ENCODE measurements at regions not wholly inside any gene's neighbourhood (a gene's known extent, or its start where the extent isn't known, plus 50 kb on each side); places are given as distances from the start of the nearest gene placed in this dataset.

DNA sequence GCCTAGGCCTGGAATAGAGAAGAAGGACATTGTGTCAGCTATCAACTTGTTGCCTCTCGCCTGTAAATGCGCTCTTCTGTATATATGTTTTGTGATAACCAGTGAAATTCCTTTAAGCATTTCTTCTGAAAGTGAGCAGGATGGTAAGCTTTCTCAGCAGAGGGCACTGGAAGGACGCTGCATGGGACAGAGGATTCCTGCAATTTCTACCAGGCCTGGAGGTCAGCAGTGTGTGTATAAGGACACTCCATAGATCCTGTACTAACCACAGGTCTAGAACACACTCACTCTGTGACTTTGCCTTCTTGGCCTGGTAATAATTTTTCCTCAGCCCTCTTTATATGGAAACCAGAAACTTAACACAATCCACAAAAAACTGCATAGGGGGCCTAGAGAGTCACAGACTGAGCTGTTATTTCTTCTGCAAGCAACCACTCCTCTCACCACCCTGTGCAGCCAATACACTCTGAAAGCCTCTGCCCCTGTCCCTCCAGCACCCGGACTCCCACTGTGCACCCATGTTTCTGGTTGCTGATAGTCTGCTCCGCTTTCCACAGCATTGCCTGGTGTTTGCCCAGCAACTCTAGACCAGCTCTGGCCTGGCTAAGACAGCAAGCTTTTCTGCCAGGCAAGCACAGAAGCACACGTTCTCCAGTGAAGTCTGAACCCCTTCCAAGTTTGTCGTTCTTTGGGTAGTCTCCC is 94.0 kb upstream of the RMST start:
- TF ChIP-seq, protein P1, sequence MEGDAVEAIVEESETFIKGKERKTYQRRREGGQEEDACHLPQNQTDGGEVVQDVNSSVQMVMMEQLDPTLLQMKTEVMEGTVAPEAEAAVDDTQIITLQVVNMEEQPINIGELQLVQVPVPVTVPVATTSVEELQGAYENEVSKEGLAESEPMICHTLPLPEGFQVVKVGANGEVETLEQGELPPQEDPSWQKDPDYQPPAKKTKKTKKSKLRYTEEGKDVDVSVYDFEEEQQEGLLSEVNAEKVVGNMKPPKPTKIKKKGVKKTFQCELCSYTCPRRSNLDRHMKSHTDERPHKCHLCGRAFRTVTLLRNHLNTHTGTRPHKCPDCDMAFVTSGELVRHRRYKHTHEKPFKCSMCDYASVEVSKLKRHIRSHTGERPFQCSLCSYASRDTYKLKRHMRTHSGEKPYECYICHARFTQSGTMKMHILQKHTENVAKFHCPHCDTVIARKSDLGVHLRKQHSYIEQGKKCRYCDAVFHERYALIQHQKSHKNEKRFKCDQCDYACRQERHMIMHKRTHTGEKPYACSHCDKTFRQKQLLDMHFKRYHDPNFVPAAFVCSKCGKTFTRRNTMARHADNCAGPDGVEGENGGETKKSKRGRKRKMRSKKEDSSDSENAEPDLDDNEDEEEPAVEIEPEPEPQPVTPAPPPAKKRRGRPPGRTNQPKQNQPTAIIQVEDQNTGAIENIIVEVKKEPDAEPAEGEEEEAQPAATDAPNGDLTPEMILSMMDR (IDR thresholded peaks at IDR 0.05) = no peak
- TF ChIP-seq, protein P2, sequence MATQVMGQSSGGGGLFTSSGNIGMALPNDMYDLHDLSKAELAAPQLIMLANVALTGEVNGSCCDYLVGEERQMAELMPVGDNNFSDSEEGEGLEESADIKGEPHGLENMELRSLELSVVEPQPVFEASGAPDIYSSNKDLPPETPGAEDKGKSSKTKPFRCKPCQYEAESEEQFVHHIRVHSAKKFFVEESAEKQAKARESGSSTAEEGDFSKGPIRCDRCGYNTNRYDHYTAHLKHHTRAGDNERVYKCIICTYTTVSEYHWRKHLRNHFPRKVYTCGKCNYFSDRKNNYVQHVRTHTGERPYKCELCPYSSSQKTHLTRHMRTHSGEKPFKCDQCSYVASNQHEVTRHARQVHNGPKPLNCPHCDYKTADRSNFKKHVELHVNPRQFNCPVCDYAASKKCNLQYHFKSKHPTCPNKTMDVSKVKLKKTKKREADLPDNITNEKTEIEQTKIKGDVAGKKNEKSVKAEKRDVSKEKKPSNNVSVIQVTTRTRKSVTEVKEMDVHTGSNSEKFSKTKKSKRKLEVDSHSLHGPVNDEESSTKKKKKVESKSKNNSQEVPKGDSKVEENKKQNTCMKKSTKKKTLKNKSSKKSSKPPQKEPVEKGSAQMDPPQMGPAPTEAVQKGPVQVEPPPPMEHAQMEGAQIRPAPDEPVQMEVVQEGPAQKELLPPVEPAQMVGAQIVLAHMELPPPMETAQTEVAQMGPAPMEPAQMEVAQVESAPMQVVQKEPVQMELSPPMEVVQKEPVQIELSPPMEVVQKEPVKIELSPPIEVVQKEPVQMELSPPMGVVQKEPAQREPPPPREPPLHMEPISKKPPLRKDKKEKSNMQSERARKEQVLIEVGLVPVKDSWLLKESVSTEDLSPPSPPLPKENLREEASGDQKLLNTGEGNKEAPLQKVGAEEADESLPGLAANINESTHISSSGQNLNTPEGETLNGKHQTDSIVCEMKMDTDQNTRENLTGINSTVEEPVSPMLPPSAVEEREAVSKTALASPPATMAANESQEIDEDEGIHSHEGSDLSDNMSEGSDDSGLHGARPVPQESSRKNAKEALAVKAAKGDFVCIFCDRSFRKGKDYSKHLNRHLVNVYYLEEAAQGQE (IDR thresholded peaks at IDR 0.05; ENCODE audit: low read depth, low read length) = no peak
- TF ChIP-seq, protein P3, sequence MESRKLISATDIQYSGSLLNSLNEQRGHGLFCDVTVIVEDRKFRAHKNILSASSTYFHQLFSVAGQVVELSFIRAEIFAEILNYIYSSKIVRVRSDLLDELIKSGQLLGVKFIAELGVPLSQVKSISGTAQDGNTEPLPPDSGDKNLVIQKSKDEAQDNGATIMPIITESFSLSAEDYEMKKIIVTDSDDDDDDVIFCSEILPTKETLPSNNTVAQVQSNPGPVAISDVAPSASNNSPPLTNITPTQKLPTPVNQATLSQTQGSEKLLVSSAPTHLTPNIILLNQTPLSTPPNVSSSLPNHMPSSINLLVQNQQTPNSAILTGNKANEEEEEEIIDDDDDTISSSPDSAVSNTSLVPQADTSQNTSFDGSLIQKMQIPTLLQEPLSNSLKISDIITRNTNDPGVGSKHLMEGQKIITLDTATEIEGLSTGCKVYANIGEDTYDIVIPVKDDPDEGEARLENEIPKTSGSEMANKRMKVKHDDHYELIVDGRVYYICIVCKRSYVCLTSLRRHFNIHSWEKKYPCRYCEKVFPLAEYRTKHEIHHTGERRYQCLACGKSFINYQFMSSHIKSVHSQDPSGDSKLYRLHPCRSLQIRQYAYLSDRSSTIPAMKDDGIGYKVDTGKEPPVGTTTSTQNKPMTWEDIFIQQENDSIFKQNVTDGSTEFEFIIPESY (IDR thresholded peaks at IDR 0.05; ENCODE audit: borderline replicate concordance, low read depth) = no peak
- TF ChIP-seq TAF1 (IDR thresholded peaks at IDR 0.05; ENCODE audit: borderline replicate concordance, low read depth, low read length) (no peak), RAD21 (IDR thresholded peaks at IDR 0.05; ENCODE audit: low read length) (no peak), RFX5 (IDR thresholded peaks at IDR 0.05; ENCODE audit: low read length) (no peak), FOXM1 (IDR thresholded peaks at IDR 0.05; ENCODE audit: low read depth) (no peak), SIN3A (IDR thresholded peaks at IDR 0.05; ENCODE audit: borderline replicate concordance, low read depth, low read length) (no peak), GABPA (IDR thresholded peaks at IDR 0.05; ENCODE audit: low read depth) (no peak), NFIC (IDR thresholded peaks at IDR 0.05; ENCODE audit: borderline replicate concordance) (no peak)
- TF ChIP-seq, protein P4, sequence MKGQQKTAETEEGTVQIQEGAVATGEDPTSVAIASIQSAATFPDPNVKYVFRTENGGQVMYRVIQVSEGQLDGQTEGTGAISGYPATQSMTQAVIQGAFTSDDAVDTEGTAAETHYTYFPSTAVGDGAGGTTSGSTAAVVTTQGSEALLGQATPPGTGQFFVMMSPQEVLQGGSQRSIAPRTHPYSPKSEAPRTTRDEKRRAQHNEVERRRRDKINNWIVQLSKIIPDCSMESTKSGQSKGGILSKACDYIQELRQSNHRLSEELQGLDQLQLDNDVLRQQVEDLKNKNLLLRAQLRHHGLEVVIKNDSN (IDR thresholded peaks at IDR 0.05; ENCODE audit: borderline replicate concordance, low read depth) = no peak
- TF ChIP-seq, protein P5, sequence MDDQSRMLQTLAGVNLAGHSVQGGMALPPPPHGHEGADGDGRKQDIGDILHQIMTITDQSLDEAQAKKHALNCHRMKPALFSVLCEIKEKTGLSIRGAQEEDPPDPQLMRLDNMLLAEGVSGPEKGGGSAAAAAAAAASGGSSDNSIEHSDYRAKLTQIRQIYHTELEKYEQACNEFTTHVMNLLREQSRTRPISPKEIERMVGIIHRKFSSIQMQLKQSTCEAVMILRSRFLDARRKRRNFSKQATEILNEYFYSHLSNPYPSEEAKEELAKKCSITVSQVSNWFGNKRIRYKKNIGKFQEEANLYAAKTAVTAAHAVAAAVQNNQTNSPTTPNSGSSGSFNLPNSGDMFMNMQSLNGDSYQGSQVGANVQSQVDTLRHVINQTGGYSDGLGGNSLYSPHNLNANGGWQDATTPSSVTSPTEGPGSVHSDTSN (IDR thresholded peaks at IDR 0.05) = no peak
- TF ChIP-seq, protein P6, sequence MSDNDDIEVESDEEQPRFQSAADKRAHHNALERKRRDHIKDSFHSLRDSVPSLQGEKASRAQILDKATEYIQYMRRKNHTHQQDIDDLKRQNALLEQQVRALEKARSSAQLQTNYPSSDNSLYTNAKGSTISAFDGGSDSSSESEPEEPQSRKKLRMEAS (IDR thresholded peaks at IDR 0.05; ENCODE audit: low read depth) = no peak
- TF ChIP-seq, protein P7, sequence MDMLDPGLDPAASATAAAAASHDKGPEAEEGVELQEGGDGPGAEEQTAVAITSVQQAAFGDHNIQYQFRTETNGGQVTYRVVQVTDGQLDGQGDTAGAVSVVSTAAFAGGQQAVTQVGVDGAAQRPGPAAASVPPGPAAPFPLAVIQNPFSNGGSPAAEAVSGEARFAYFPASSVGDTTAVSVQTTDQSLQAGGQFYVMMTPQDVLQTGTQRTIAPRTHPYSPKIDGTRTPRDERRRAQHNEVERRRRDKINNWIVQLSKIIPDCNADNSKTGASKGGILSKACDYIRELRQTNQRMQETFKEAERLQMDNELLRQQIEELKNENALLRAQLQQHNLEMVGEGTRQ (IDR thresholded peaks at IDR 0.05; ENCODE audit: borderline replicate concordance, low read depth, low read length) = no peak
